ENCODE measurements at regions not wholly inside any gene's neighbourhood (a gene's known extent, or its start where the extent isn't known, plus 50 kb on each side); places are given as distances from the start of the nearest gene placed in this dataset.
"Not testable (repeated sequence)": the region's sequence is repeated elsewhere in the genome, so short reads cannot be mapped to it uniquely, and the experiment has no call there.

GRCh38 chr3:103189941-103190340 lies 755.1 kb downstream of the ZPLD1 start:
- no peak for ATAC-seq

GRCh38 chr3:103195216-103195615 lies 760.4 kb downstream of the ZPLD1 start:
- ATAC-seq: no peak

- ATAC-seq: no peak
Measured at GRCh38 chr3:103203441-103203840, 768.6 kb downstream of the ZPLD1 start.

- no peak for ATAC-seq
Measured at GRCh38 chr3:103210583-103210982, 775.8 kb downstream of the ZPLD1 start.

- ATAC-seq: no peak
Measured at GRCh38 chr3:103218146-103218545, 783.3 kb downstream of the ZPLD1 start.

- ATAC-seq: no peak
Measured at GRCh38 chr3:103218793-103219192, 784.0 kb downstream of the ZPLD1 start.

- no peak for ATAC-seq
Measured at GRCh38 chr3:103227651-103228050, 792.8 kb downstream of the ZPLD1 start.

GRCh38 chr3:103247459-103247858 lies 812.6 kb downstream of the ZPLD1 start:
- no peak for ATAC-seq

GRCh38 chr3:103254827-103255226 lies 820.0 kb downstream of the ZPLD1 start:
- not testable (repeated sequence) for ATAC-seq

- ATAC-seq: no peak
Measured at GRCh38 chr3:103269287-103269686, 834.5 kb downstream of the ZPLD1 start.

GRCh38 chr3:103271575-103271974 lies 836.8 kb downstream of the ZPLD1 start:
- no peak for ATAC-seq

GRCh38 chr3:103295974-103296570 lies 861.3 kb downstream of the ZPLD1 start:
- ATAC-seq: no peak

GRCh38 chr3:103297502-103297901 lies 862.7 kb downstream of the ZPLD1 start:
- not testable (repeated sequence) for ATAC-seq

GRCh38 chr3:103306104-103306503 lies 871.3 kb downstream of the ZPLD1 start:
- no peak for ATAC-seq

- ATAC-seq: no peak
Measured at GRCh38 chr3:103308921-103309320, 874.1 kb downstream of the ZPLD1 start.

- ATAC-seq: no peak
Measured at GRCh38 chr3:103319912-103320311, 885.1 kb downstream of the ZPLD1 start.

- no peak for ATAC-seq
Measured at GRCh38 chr3:103337179-103337845, 902.5 kb downstream of the ZPLD1 start.

GRCh38 chr3:103341078-103341606 lies 906.3 kb downstream of the ZPLD1 start:
- ATAC-seq: no peak

- no peak for ATAC-seq
Measured at GRCh38 chr3:103342205-103342731, 907.5 kb downstream of the ZPLD1 start.

- no peak for ATAC-seq
Measured at GRCh38 chr3:103349760-103350159, 914.9 kb downstream of the ZPLD1 start.

- ATAC-seq: no peak
Measured at GRCh38 chr3:103365467-103365866, 930.7 kb downstream of the ZPLD1 start.

GRCh38 chr3:103367481-103367880 lies 932.7 kb downstream of the ZPLD1 start:
- ATAC-seq: no peak

GRCh38 chr3:103371411-103371810 lies 936.6 kb downstream of the ZPLD1 start:
- ATAC-seq: no peak

GRCh38 chr3:103372031-103372430 lies 937.2 kb downstream of the ZPLD1 start:
- ATAC-seq: no peak
